Left kidney (tissue), 1 donor: ENCODE measurements at regions not wholly inside any gene's neighbourhood (a gene's known extent, or its start where the extent isn't known, plus 50 kb on each side); places are given as distances from the start of the nearest gene placed in this dataset.
A peak's percentile ranks its signal among the peaks of the same experiment; 100 is the strongest.

Experiments
- DNase-seq: peaks from one replicate; pipeline ENCODE4 v3.0.0-alpha.2; 2013

GRCh38 chr1:209516771-209517680, 66.5 kb upstream of the CAMK1G start:
- DNase-seq: no peak

GRCh38 chr1:209517681-209518050, 65.8 kb upstream of the CAMK1G start:
- DNase-seq: no peak

- DNase-seq: no peak
These were observed 63.7 kb upstream of the CAMK1G start for GRCh38 chr1:209519786-209520185.

- DNase-seq: no peak
These were observed 60.7 kb upstream of the CAMK1G start for GRCh38 chr1:209522826-209523225.

- DNase-seq: no peak
These were observed 57.4 kb upstream of the CAMK1G start for GRCh38 chr1:209526137-209526536.

GRCh38 chr1:209527372-209527771, 56.1 kb upstream of the CAMK1G start:
- no peak for DNase-seq

- peak; percentile 32 for DNase-seq
These were observed 55.4 kb upstream of the CAMK1G start for GRCh38 chr1:209527993-209528717.

GRCh38 chr1:209529233-209529632, 54.3 kb upstream of the CAMK1G start:
- no peak for DNase-seq

GRCh38 chr1:209531006-209531405, 52.5 kb upstream of the CAMK1G start:
- DNase-seq: no peak

GRCh38 chr1:209531549-209531948, 52.0 kb upstream of the CAMK1G start:
- DNase-seq: no peak
